Adrenal gland (tissue), 9 donors: ENCODE measurements at regions not wholly inside any gene's neighbourhood (a gene's known extent, or its start where the extent isn't known, plus 50 kb on each side); places are given as distances from the start of the nearest gene placed in this dataset.

Experiments
- DNase-seq, 7 donors: peaks; one replicate each; pipeline ENCODE4 v3.0.0-alpha.2; 2019 to 2020
- H3K27ac ChIP-seq, 5 donors: fragments of 200-600 bp; sonication (generic) in 4 of 5; 1 replicate in 3 of 5; 2 replicates in 2 of 5; pipeline versions ENCODE4 v1.5.1 to v1.8.0; 2016 to 2020; ENCODE audit warnings: mild to moderate bottlenecking in 1 of 5
- H3K27me3 ChIP-seq: fragments of 200-600 bp; 2 replicates; pipeline ENCODE4 v1.8.0; 2021
- H3K36me3 ChIP-seq, 2 donors: fragments of 200-600 bp; replicated peaks in 1 of 2; 1 replicate in 1 of 2; 2 replicates in 1 of 2; pipeline versions ENCODE4 v1.5.1 to v1.8.0; 2018 to 2022
- H3K4me1 ChIP-seq, 2 donors: fragments of 200-600 bp; replicated peaks in 1 of 2; 1 replicate in 1 of 2; 2 replicates in 1 of 2; pipeline versions ENCODE4 v1.5.1 to v1.8.0; 2018 to 2021
- H3K4me3 ChIP-seq, 4 donors: fragments of 200-600 bp; sonication (generic) in 3 of 4; one replicate each; pipeline ENCODE4 v1.5.1; 2016 to 2018
- H3K9me3 ChIP-seq, 3 donors: fragments of 200-600 bp; sonication (generic) in 1 of 3; replicated peaks in 1 of 3; 1 replicate in 2 of 3; 2 replicates in 1 of 3; pipeline versions ENCODE4 v1.5.1 to v1.8.0; 2016 to 2021
- POLR2A ChIP-seq, 2 donors: fragments of 450-650 bp; IDR thresholded peaks; one replicate each; pipeline ENCODE4 v1.6.1; 2017; ENCODE audit warnings: antibody characterized with exemption in 2 of 2, mild to moderate bottlenecking in 2 of 2, moderate library complexity in 1 of 2
- WGBS, 4 donors: extraction: QIAGEN DNeasy Blood & Tissue Kit in 2 of 4; methylation state at CpG; one replicate each; pipeline versions ENCODE4 v1.1.5 to v1.1.7; 2013 to 2017; 5-methylcytosine and 5-hydroxymethylcytosine counted together
- intact Hi-C, 2 donors: fragments of 100-400 bp; cut with DNase I; formaldehyde crosslinking; loops; one replicate each; pipeline versions ENCODE4 v1.14.1 to v1.15.0; 2022 to 2023
- TF ChIP-seq, protein P1 (sequence below), 6 experiments: fragments of 450-650 bp in 4 of 6; fragments of 200-600 bp in 2 of 6; sonication (generic) in 1 of 6; IDR thresholded peaks; 1 replicate in 5 of 6; 2 replicates in 1 of 6; pipeline versions ENCODE4 v1.5.1 to v1.8.0; 2016 to 2021; ENCODE audit warnings: antibody characterized with exemption in 6 of 6, mild to moderate bottlenecking in 2 of 6, moderate library complexity in 1 of 6
- donor health status: healthy with polysubstance abuse.
- donor health status: Bipolar disorder and iron deficiency.
- donor health status: DM: yes; HTN: yes; CAD: no.
- donor health status: DM: no; HTN: no; CAD: no.
- donor health status: DM: no; HTN: no; CAD: no.

GRCh38 chr7:85737426-85737825, 550.6 kb upstream of the SEMA3D start:
- H3K27me3 ChIP-seq = no peaks in the 10 kb centered on the region
- H3K9me3 ChIP-seq = no peaks in the 10 kb centered on the region
- intact Hi-C loops = no loop called here
- H3K27ac ChIP-seq = no peak overlapping the region
- DNase-seq = no peak
- no peaks in the 10 kb centered on the region for H3K4me1 ChIP-seq
- 82 to 87% (median 87%) methylated on average over 3 of the region's 3 CpGs for WGBS, 4 donors
- no peak overlapping the region for H3K4me3 ChIP-seq
- H3K36me3 ChIP-seq = no peaks in the 10 kb centered on the region
- TF ChIP-seq POLR2A (IDR thresholded peaks at IDR 0.05) = no peak
- TF ChIP-seq, protein P1, sequence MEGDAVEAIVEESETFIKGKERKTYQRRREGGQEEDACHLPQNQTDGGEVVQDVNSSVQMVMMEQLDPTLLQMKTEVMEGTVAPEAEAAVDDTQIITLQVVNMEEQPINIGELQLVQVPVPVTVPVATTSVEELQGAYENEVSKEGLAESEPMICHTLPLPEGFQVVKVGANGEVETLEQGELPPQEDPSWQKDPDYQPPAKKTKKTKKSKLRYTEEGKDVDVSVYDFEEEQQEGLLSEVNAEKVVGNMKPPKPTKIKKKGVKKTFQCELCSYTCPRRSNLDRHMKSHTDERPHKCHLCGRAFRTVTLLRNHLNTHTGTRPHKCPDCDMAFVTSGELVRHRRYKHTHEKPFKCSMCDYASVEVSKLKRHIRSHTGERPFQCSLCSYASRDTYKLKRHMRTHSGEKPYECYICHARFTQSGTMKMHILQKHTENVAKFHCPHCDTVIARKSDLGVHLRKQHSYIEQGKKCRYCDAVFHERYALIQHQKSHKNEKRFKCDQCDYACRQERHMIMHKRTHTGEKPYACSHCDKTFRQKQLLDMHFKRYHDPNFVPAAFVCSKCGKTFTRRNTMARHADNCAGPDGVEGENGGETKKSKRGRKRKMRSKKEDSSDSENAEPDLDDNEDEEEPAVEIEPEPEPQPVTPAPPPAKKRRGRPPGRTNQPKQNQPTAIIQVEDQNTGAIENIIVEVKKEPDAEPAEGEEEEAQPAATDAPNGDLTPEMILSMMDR (IDR thresholded peaks at IDR 0.05) = no peak

DNA sequence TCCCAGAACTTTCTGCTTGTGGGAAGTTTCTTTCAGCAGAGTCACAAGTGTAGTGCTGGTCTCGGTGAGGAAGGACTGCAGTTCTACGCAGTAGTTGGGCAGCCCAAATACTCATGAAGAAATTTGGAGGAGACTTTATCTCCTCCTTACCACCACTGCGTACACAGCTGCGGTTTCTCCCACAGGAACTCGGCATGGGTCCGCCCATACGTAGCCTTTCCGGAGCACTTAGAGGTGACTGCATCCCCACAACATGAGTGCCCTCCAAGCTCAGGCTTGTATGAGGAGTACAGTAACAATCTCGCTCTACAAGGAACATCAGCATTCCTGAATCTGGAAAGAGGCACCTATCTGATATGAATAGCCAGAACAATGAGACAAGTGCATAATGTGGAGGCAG, 549.2 kb upstream of the SEMA3D start:
- no peak overlapping the region for H3K27ac ChIP-seq
- H3K27me3 ChIP-seq = no peaks in the 10 kb centered on the region
- no peak for DNase-seq
- H3K36me3 ChIP-seq = no peaks in the 10 kb centered on the region
- no peak overlapping the region for H3K4me3 ChIP-seq
- intact Hi-C loops = no loop called here
- TF ChIP-seq, protein P1 (IDR thresholded peaks at IDR 0.05) = no peak
- TF ChIP-seq POLR2A (IDR thresholded peaks at IDR 0.05) = no peak
- no peaks in the 10 kb centered on the region for H3K9me3 ChIP-seq
- H3K4me1 ChIP-seq = no peaks in the 10 kb centered on the region
- WGBS, 4 donors = 92 to 97% (median 94%) methylated on average over 9 of the region's 9 CpGs

GRCh38 chr7:85734823-85735222, 548.0 kb upstream of the SEMA3D start:
- no peak for DNase-seq
- Histone ChIP-seq H3K9me3 (no peaks in the 10 kb centered on the region), H3K27me3 (no peaks in the 10 kb centered on the region), H3K4me3 (no peak overlapping the region), H3K36me3 (no peaks in the 10 kb centered on the region), H3K27ac (no peak overlapping the region), H3K4me1 (no peaks in the 10 kb centered on the region)
- WGBS, 4 donors = 62 to 100% (median 75%) methylated on average over 1 of the region's 1 CpG
- intact Hi-C loops = no loop called here
- TF ChIP-seq, protein P1 (IDR thresholded peaks at IDR 0.05) = no peak
- no peak for TF ChIP-seq POLR2A (IDR thresholded peaks at IDR 0.05)

- Histone ChIP-seq H3K9me3 (no peaks in the 10 kb centered on the region), H3K36me3 (no peaks in the 10 kb centered on the region), H3K4me3 (no peak overlapping the region), H3K27ac (no peak overlapping the region), H3K4me1 (no peaks in the 10 kb centered on the region), H3K27me3 (no peaks in the 10 kb centered on the region)
- intact Hi-C loops = no loop called here
- TF ChIP-seq, protein P1 (IDR thresholded peaks at IDR 0.05) = no peak
- no peak for TF ChIP-seq POLR2A (IDR thresholded peaks at IDR 0.05)
- WGBS, 4 donors = 64 to 78% (median 75%) methylated on average over 2 of the region's 2 CpGs
- no peak for DNase-seq
These were observed 546.5 kb upstream of the SEMA3D start for GRCh38 chr7:85733169-85733915.
